ENCODE measurements at regions not wholly inside any gene's neighbourhood (a gene's known extent, or its start where the extent isn't known, plus 50 kb on each side); places are given as distances from the start of the nearest gene placed in this dataset.
"Not testable (repeated sequence)": the region's sequence is repeated elsewhere in the genome, so short reads cannot be mapped to it uniquely, and the experiment has no call there.

DNA sequence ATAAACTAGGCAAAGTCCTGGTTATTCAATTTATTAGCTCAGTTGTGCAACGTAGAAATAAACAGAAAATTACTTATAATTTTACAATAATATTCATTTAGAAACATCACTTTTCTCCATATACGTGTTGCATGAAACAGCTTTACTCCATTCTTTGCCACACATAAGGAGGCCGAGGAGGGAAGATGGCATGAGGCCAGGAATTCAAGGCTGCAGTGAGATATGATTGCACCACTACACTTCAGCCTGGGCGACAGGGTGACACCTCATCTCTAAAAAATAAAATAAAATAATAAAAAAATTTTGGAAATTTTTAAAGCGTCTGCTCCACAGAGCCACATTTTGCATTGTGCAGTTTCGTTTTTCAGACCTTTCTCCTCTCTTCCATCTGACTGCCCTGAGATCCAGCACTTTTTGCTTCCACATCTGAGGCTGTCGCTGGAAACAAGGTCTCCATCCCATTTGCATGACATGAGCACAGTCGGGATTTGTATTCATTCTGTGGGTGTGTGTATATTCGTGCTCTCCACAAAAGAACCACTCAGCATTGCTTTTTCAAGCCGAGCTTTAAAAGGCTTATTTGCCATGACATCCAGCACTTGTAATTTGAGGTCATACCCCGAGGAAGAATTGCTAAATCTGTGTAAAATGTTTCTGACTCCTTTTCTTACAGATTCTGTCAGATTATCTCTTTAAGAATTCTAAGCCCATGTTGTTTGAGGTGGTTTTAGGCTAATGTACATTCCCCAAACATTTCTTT is 98.6 kb upstream of the MSX2 start:
- H3K4me3 Mint-ChIP-seq = no peak overlapping the region
- H3K27ac Mint-ChIP-seq = no peak overlapping the region
- no peaks in the 10 kb centered on the region for H3K4me1 Mint-ChIP-seq
- no peaks in the 10 kb centered on the region for H3K36me3 Mint-ChIP-seq
- peaks cover 0 to 4% (median 3%) of the 10 kb centered on the region in 3 donors for H3K9me3 Mint-ChIP-seq
- H3K27me3 Mint-ChIP-seq = no peaks in the 10 kb centered on the region

DNA sequence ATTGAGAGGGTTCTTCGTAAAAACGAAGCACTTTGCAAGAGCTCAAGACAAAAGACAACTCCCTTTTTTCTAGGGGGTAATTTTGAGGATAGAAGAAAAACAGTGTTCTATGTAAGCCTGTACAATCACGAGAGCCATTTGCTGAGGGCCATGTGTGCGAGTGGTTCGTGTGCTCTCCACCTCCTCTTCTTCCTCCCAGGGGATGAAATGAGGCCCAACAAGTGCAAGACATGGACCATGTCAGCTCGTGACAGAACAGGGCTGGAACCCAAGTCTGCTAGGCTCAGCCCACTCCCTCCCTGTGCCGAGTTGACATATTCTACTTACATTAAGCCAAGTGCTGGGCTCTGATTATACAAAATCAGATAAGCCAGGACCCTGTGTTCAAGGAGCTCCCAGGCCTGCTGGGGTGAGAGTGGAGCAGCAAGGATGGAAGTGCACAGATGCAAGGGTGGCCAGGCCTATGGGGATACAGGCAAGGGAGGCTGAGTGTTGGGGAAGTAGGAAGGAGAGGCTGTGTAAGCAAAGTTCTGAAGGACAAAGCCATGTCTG is 97.9 kb upstream of the MSX2 start:
- no peaks in the 10 kb centered on the region for H3K4me1 Mint-ChIP-seq
- no peaks in the 10 kb centered on the region for H3K27me3 Mint-ChIP-seq
- no peaks in the 10 kb centered on the region for H3K36me3 Mint-ChIP-seq
- peaks cover 0 to 1% (median 0%) of the 10 kb centered on the region in 3 donors for H3K9me3 Mint-ChIP-seq
- H3K4me3 Mint-ChIP-seq = peak overlapping the region in 1 of 4 donors; percentile 12
- no peak overlapping the region for H3K27ac Mint-ChIP-seq

GRCh38 chr5:174636094-174636493 is 88.3 kb upstream of the MSX2 start:
- H3K9me3 Mint-ChIP-seq = peaks cover 0 to 4% (median 0%) of the 10 kb centered on the region in 3 donors
- H3K27me3 Mint-ChIP-seq = no peaks in the 10 kb centered on the region
- no peaks in the 10 kb centered on the region for H3K36me3 Mint-ChIP-seq
- no peak overlapping the region for H3K27ac Mint-ChIP-seq
- no peaks in the 10 kb centered on the region for H3K4me1 Mint-ChIP-seq
- no peak overlapping the region for H3K4me3 Mint-ChIP-seq

DNA sequence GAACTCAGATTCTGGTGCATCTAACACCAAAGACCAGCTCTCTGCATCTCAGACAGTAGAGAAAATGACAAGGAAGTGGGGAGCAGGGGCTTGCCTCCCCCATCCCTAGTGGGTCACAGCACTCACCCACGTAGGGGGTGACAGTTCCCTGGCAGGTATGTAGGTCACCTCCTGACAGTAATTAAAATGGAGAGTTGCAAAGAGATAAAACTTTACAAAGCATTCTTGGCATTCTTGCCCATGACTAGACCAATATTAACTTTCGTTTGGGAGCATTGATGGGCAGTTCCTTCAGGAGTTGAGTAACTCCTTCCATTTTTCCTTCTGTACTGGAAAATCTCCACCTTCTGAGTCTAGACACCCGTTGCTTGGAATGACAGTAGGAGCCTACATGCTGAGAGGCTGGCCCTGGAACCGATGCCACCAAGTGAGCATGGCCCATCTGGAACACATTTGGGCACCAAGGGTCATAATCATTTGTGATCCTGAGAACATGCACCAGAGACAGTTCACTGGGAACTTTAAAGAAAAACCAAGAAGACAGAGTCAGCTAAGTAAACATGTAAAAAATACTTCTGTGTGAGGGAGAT is 81.5 kb upstream of the MSX2 start:
- no peak overlapping the region for H3K27ac Mint-ChIP-seq
- no peaks in the 10 kb centered on the region for H3K36me3 Mint-ChIP-seq
- peaks cover 0 to 1% (median 0%) of the 10 kb centered on the region in 3 donors for H3K4me1 Mint-ChIP-seq
- no peak overlapping the region for H3K4me3 Mint-ChIP-seq
- no peaks in the 10 kb centered on the region for H3K27me3 Mint-ChIP-seq
- H3K9me3 Mint-ChIP-seq = peaks cover 2 to 7% (median 3%) of the 10 kb centered on the region in 3 donors

- Mint-ChIP-seq H3K27me3 (no peaks in the 10 kb centered on the region), H3K9me3 (peaks cover 3 to 18% (median 4%) of the 10 kb centered on the region in 3 donors), H3K36me3 (no peaks in the 10 kb centered on the region), H3K27ac (no peak overlapping the region), H3K4me3 (no peak overlapping the region), H3K4me1 (peaks cover 0 to 1% (median 0%) of the 10 kb centered on the region in 3 donors)
Measured at GRCh38 chr5:174644436-174644835, 79.9 kb upstream of the MSX2 start.

- Mint-ChIP-seq H3K36me3 (no peaks in the 10 kb centered on the region), H3K9me3 (peaks cover 3 to 18% (median 4%) of the 10 kb centered on the region in 3 donors), H3K4me3 (no peak overlapping the region)
Measured at GRCh38 chr5:174644923-174645322, 79.5 kb upstream of the MSX2 start.

DNA sequence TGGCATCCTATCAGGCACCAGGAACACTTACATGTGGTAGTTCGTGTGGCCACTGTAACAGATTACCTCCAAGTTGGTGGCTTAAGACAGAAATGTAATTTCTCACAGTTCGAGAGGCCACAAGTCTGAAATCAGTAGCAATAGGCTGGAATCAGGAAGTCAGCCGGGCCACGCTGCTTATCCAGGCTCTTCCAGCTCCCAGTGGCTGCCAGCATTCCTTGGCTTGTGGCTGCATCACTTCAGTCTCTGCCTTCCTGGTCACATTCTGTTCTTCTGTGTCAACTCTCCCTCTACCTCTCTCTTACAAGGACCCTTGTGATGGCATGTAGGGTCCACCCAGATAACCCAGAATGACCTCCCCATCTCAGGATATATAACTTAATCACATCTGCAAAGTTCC is 78.7 kb upstream of the MSX2 start:
- Mint-ChIP-seq H3K9me3 (peaks cover 3 to 18% (median 4%) of the 10 kb centered on the region in 3 donors), H3K36me3 (no peaks in the 10 kb centered on the region), H3K4me3 (no peak overlapping the region), H3K4me1 (peaks cover 0 to 1% (median 0%) of the 10 kb centered on the region in 3 donors), H3K27ac (no peak overlapping the region), H3K27me3 (no peaks in the 10 kb centered on the region)

More at GRCh38 chr5:174644923-174645322, 79.5 kb upstream of the MSX2 start:
- H3K27ac Mint-ChIP-seq = peak overlapping the region in 1 of 3 donors; percentile 32
- H3K4me1 Mint-ChIP-seq = peaks cover 0 to 1% (median 0%) of the 10 kb centered on the region in 3 donors
- no peaks in the 10 kb centered on the region for H3K27me3 Mint-ChIP-seq

DNA sequence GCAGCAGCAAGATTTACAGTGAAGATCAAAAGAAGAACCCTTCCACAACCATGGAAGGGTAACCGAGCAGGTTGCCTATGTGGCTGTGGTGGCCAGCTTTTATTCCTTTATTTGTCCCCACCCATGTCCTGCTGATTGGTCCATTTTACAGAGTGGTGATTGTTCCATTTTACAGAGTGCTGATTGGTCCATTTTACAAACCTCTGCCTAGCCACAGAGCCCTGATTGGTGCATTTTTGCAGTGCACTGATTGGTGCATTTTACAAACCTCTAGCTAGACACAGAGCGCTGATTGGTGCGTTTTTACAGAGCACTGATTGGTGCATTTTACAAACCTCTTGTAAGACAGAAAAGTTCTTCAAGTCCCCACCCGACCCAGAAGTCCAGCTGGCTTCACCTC is 75.8 kb upstream of the MSX2 start:
- H3K27me3 Mint-ChIP-seq, H3K4me1 Mint-ChIP-seq, H3K36me3 Mint-ChIP-seq, H3K27ac Mint-ChIP-seq, H3K4me3 Mint-ChIP-seq: not testable (repeated sequence)
- H3K9me3 Mint-ChIP-seq = peaks cover 4 to 17% (median 5%) of the 10 kb centered on the region in 3 donors

DNA sequence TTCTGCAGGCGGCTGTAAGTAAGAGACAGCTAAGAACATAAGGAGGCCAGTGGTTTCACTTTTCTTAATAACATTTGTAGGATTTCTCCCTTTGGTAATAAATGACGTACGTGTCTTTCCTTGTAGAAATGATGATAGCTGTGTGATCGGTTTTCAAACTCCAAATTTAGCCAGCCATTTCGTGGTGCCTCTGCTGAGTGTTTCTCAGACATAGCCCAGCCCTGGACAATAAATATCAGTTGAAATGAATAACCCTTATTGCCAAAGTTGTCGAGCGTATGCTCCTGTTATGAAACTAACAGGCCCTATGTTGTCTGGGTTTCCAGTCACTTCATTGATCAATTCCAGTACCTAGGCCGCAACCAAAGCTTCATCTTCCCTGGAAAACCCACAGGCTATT is 75.0 kb upstream of the MSX2 start:
- Mint-ChIP-seq H3K27me3 (peaks cover 4% of the 10 kb centered on the region), H3K36me3 (peaks cover 2% of the 10 kb centered on the region), H3K27ac (no peak overlapping the region), H3K4me3 (no peak overlapping the region), H3K9me3 (peaks cover 4 to 17% (median 5%) of the 10 kb centered on the region in 3 donors), H3K4me1 (no peaks in the 10 kb centered on the region)

GRCh38 chr5:174654442-174654841 is 69.9 kb upstream of the MSX2 start:
- Mint-ChIP-seq H3K9me3 (peaks cover 0 to 4% (median 3%) of the 10 kb centered on the region in 3 donors), H3K4me3 (no peak overlapping the region), H3K27me3 (peaks cover 5% of the 10 kb centered on the region), H3K4me1 (no peaks in the 10 kb centered on the region), H3K27ac (no peak overlapping the region), H3K36me3 (peaks cover 2% of the 10 kb centered on the region)

- no peak overlapping the region for H3K27ac Mint-ChIP-seq
- no peak overlapping the region for H3K4me3 Mint-ChIP-seq
- no peaks in the 10 kb centered on the region for H3K4me1 Mint-ChIP-seq
- H3K36me3 Mint-ChIP-seq = peaks cover 2% of the 10 kb centered on the region
- peaks cover 5% of the 10 kb centered on the region for H3K27me3 Mint-ChIP-seq
- peaks cover 0 to 4% (median 3%) of the 10 kb centered on the region in 3 donors for H3K9me3 Mint-ChIP-seq
Measured at GRCh38 chr5:174655351-174655750, 69.0 kb upstream of the MSX2 start.

- Mint-ChIP-seq H3K4me3 (no peak overlapping the region), H3K27me3 (no peaks in the 10 kb centered on the region), H3K9me3 (peaks cover 3 to 24% (median 3%) of the 10 kb centered on the region in 3 donors), H3K4me1 (no peaks in the 10 kb centered on the region), H3K27ac (no peak overlapping the region), H3K36me3 (peaks cover 2% of the 10 kb centered on the region)
Measured at GRCh38 chr5:174664180-174664850, 60.1 kb upstream of the MSX2 start.

- no peaks in the 10 kb centered on the region for H3K4me1 Mint-ChIP-seq
- H3K27ac Mint-ChIP-seq = no peak overlapping the region
- H3K27me3 Mint-ChIP-seq = no peaks in the 10 kb centered on the region
- H3K4me3 Mint-ChIP-seq = no peak overlapping the region
- H3K36me3 Mint-ChIP-seq = peaks cover 2% of the 10 kb centered on the region
- H3K9me3 Mint-ChIP-seq = peaks cover 3 to 24% (median 3%) of the 10 kb centered on the region in 3 donors
Measured at GRCh38 chr5:174665347-174665746, 59.0 kb upstream of the MSX2 start.

GRCh38 chr5:174667526-174667925 is 56.9 kb upstream of the MSX2 start:
- Mint-ChIP-seq H3K4me3 (no peak overlapping the region), H3K27me3 (no peaks in the 10 kb centered on the region), H3K36me3 (peaks cover 2% of the 10 kb centered on the region), H3K4me1 (no peaks in the 10 kb centered on the region), H3K27ac (no peak overlapping the region), H3K9me3 (peaks cover 3 to 24% (median 6%) of the 10 kb centered on the region in 3 donors)

- H3K36me3 Mint-ChIP-seq = peaks cover 2% of the 10 kb centered on the region
- H3K4me3 Mint-ChIP-seq = no peak overlapping the region
- peaks cover 3 to 23% (median 6%) of the 10 kb centered on the region in 3 donors for H3K9me3 Mint-ChIP-seq
- H3K27ac Mint-ChIP-seq = peak overlapping the region in 1 of 3 donors; percentile 42
- no peaks in the 10 kb centered on the region for H3K27me3 Mint-ChIP-seq
- H3K4me1 Mint-ChIP-seq = no peaks in the 10 kb centered on the region
Measured at GRCh38 chr5:174668349-174668748, 56.0 kb upstream of the MSX2 start.

Data from IgD-negative memory B cell (primary cell).